Suprapubic skin (tissue), 4 donors: ENCODE measurements at regions not wholly inside any gene's neighbourhood (a gene's known extent, or its start where the extent isn't known, plus 50 kb on each side); places are given as distances from the start of the nearest gene placed in this dataset.

Experiments used
- CTCF ChIP-seq, 2 donors: fragments of 200-600 bp in 1 of 2; fragments of 450-650 bp in 1 of 2; sonication (generic) in 1 of 2; IDR thresholded peaks; one replicate each; pipeline ENCODE4 v1.5.1; 2016 to 2019; ENCODE audit warnings: antibody characterized with exemption in 2 of 2, mild to moderate bottlenecking in 1 of 2, moderate library complexity in 1 of 2
- EP300 ChIP-seq: sonication (generic); formaldehyde crosslinking; IDR thresholded peaks from one replicate; pipeline ENCODE4 v1.6.1; 2017; ENCODE audit warnings: antibody characterized with exemption
- POLR2AphosphoS5 ChIP-seq, 3 donors: sonication (generic); formaldehyde crosslinking; IDR thresholded peaks; one replicate each; pipeline ENCODE4 v1.6.1; 2017; ENCODE audit warnings: antibody characterized with exemption in 3 of 3

GRCh38 chr1:24988558-24988912 is 58.5 kb upstream of the RUNX3 start:
- TF ChIP-seq CTCF (IDR thresholded peaks at IDR 0.05) (no peak), POLR2AphosphoS5 (IDR thresholded peaks at IDR 0.05) (no peak), EP300 (no peak)
